NCI-H460 (cell line): ENCODE measurements at regions not wholly inside any gene's neighbourhood (a gene's known extent, or its start where the extent isn't known, plus 50 kb on each side); places are given as distances from the start of the nearest gene placed in this dataset.

Experiments used
- DNase-seq: peaks from one replicate; pipeline ENCODE4 v3.0.0-alpha.2; 2016; ENCODE audit warnings: low read depth; ENCODE audit errors: extremely low read depth

GRCh38 chr2:12826781-12827180, 110.0 kb downstream of the TRIB2 start:
- DNase-seq = no peak

- DNase-seq = no peak
These were observed 111.0 kb downstream of the TRIB2 start for GRCh38 chr2:12827721-12828120.

- no peak for DNase-seq
These were observed 112.2 kb downstream of the TRIB2 start for GRCh38 chr2:12828980-12829379.

GRCh38 chr2:12831016-12831415, 114.3 kb downstream of the TRIB2 start:
- no peak for DNase-seq

- no peak for DNase-seq
These were observed 117.5 kb downstream of the TRIB2 start for GRCh38 chr2:12834239-12834638.

GRCh38 chr2:12835733-12836132, 119.0 kb downstream of the TRIB2 start:
- DNase-seq = no peak

- DNase-seq = no peak
These were observed 122.6 kb downstream of the TRIB2 start for GRCh38 chr2:12839339-12839738.

GRCh38 chr2:12841021-12841420, 124.3 kb downstream of the TRIB2 start:
- no peak for DNase-seq

- DNase-seq = no peak
These were observed 126.2 kb downstream of the TRIB2 start for GRCh38 chr2:12842917-12843316.

GRCh38 chr2:12844511-12844910, 127.8 kb downstream of the TRIB2 start:
- DNase-seq = no peak

- DNase-seq = no peak
These were observed 131.2 kb downstream of the TRIB2 start for GRCh38 chr2:12847694-12848575.

- no peak for DNase-seq
These were observed 135.4 kb downstream of the TRIB2 start for GRCh38 chr2:12852135-12852534.

- DNase-seq = no peak
These were observed 137.3 kb downstream of the TRIB2 start for GRCh38 chr2:12854001-12854530.

GRCh38 chr2:12855508-12855907, 138.8 kb downstream of the TRIB2 start:
- DNase-seq = no peak

- no peak for DNase-seq
These were observed 140.3 kb downstream of the TRIB2 start for GRCh38 chr2:12856934-12857601.

GRCh38 chr2:12857891-12858290, 141.2 kb downstream of the TRIB2 start:
- DNase-seq = no peak

GRCh38 chr2:12858786-12859185, 142.1 kb downstream of the TRIB2 start:
- DNase-seq = no peak

GRCh38 chr2:12861344-12861930, 144.7 kb downstream of the TRIB2 start:
- DNase-seq = no peak

GRCh38 chr2:12862541-12862940, 145.8 kb downstream of the TRIB2 start:
- no peak for DNase-seq

- DNase-seq = no peak
These were observed 147.2 kb downstream of the TRIB2 start for GRCh38 chr2:12863937-12864336.

- DNase-seq = no peak
These were observed 151.0 kb downstream of the TRIB2 start for GRCh38 chr2:12867631-12868287.
